Stimulated activated CD8-positive, alpha-beta memory T cell treated with anti-CD3 and anti-CD28 coated beads, Interleukin-12 subunit alpha, Interleukin-12 subunit beta, amount 100 ng/mL, for 4 hours (primary cell): ENCODE measurements at regions not wholly inside any gene's neighbourhood (a gene's known extent, or its start where the extent isn't known, plus 50 kb on each side); places are given as distances from the start of the nearest gene placed in this dataset.

Source experiments
- DNase-seq: peaks from one replicate; pipeline ENCODE4 v3.0.0-alpha.2; 2020; ENCODE audit warnings: low read depth

DNA sequence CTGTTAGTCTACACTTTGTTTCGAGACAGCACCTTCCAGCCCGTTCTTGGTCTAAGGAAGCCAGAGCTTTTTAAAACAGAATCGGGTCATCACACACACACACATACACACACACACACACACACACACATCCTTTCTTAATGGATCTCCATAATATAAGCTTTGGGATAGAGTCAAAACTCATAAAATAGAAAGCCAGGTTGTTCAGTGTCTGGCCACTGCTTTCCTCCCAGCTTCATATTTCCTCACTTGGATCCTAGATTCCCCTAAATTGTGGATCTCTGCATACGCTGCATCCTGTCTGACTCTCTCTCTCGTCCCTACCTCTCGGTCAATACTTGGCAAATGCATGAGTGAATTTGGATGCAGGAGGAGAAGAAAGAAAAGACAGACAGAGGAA is 120.5 kb upstream of the SLC14A2 start:
- no peak for DNase-seq

DNA sequence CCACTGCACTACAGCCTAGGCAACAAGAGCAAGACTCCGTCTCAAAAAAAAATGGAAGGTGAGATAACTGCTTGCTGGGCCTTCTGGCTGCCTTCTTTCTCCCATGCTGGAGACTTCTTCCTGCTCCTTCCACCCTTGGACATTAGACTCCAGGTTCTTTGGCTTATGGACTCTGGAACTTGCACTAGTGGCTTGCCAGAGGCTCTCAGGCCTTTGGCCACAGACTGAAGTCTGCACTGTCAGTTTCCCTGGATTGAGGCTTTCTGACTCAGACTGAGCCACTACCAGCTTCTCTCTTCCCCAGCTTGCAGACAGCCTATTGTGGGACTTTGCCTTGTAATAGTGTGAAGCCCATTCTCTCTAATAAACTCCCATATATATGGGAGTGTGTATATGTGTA is 118.5 kb upstream of the SLC14A2 start:
- DNase-seq = no peak

GRCh38 chr18:45497595-45498286 is 117.5 kb upstream of the SLC14A2 start:
- no peak for DNase-seq

DNA sequence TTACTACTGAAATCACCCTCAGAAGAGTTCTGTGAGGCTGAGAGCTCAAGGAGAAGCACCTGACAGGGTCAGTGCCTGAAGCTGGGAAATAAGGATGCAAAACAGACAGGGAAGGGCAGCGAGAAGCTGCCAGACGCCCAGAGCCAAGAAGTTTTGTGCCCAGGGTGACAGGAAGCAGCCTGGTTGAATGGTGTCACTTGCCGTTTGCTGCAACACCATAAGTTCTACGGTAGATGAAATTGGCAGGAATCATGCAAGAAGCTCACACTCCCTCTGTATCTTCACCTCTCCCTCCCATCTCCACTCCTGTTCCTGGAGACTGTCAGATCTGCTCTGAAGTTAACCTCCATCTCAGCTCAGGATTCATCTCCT is 117.0 kb upstream of the SLC14A2 start:
- DNase-seq = no peak

DNA sequence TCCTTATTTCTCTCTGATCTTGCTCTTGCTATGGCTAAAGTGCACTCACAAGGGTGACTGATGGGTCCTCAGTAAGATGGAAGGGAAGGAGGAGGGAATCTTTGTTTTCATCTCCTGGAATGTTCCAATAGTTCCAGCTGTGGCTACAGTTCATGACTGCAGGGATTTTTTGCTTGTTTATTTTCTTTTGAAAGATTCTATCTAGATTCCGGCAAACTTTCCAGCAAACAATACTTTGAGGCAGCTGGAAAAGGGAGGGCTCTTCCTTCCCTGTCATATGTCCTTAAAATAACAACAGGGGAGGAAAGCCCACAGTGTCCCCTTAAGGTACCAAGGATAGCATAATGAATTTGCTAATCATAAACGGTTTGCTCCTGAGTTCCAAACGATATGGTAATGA is 111.3 kb upstream of the SLC14A2 start:
- no peak for DNase-seq

- no peak for DNase-seq
Measured at GRCh38 chr18:45505497-45506206, 109.6 kb upstream of the SLC14A2 start.

DNA sequence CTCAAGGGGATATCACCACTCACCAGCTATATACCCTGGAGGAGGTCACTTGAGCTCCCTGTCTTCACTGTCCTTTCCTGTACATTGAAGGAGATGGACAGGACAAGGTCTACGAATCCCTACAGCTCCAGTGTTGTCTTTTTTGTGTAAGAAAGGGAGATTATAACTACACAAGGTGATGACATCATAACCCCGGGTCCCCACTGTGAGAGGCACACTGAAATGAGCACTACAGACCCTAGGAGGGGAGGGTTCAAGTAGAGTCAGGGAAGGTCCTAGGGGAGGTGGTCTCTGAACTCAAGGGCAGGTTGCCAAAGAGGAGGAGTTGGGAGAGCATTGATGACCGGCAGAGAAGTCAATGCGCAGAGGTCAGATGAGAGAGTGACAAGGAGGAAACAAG is 108.3 kb upstream of the SLC14A2 start:
- no peak for DNase-seq

- no peak for DNase-seq
Measured at GRCh38 chr18:45509535-45509934, 105.7 kb upstream of the SLC14A2 start.

GRCh38 chr18:45510656-45511055 is 104.6 kb upstream of the SLC14A2 start:
- no peak for DNase-seq

DNA sequence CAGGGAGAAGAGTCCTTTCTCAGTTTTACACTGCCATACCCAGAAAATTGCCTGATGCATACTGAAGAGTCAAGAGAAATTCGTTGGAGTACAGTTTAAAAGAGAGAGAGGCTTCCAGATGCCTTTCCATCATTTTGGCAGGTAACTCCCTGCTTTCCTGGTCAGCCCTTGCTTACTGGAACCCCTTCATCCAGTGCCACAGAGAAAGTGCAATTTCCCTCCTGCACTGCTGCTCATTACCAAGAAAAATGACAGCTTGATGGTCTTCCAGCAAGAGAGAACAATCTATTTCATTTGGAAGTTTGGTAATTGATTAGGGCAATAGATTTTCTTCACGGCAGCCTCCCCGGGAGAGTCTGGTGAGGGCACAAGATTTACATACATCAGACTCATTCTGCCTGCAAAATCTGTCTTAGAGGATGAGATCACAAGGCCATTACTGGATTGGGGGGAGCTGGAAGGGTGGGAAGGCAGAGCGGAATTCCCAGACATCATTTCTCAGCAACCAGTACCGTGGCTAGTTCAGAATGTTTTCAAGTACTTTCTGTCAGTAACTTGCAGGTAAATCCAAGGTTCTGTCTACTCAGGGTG is 102.8 kb upstream of the SLC14A2 start:
- no peak for DNase-seq

GRCh38 chr18:45517181-45517741 is 98.0 kb upstream of the SLC14A2 start:
- DNase-seq = no peak

- DNase-seq = no peak
Measured at GRCh38 chr18:45518311-45519155, 96.7 kb upstream of the SLC14A2 start.

DNA sequence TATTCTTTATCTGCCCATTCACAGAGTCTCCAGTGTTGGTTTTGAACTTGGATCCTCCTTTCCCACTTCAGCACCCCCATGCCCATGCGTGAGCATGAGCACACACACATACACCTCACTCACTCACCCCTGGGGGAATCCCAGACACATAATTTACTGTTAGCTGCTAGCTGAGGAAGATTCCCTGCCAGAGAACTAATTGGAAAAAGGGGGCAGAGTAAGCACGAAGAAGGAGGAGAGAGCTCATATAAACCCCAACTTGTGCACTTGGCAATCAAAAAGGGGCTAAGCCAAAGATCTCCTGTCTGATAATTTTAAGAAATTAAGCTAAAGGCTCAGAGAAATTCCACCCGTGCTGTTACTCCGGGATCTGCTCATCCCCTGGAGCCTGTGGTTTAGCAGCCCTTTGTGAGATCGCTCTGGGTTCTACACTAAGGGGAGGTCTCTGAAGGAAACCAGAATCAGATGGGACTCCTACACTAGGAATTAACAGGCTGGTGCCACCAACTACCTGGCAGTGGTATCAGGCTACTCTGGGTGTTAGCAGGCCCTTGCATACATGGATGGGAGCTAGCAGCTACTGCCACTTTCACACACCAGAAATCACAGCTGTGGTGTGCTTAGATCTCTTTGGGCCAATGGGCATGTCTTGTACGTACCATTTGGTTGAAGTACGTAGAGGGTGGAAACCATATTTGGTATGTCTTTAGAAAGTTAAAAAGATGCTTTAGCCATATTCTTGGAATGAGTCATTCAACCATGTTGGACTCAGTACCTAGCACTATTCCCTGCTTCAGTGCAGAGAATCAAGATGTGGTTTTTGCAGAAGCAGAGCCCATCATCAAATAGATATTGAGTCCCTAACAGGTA is 95.6 kb upstream of the SLC14A2 start:
- no peak for DNase-seq

DNA sequence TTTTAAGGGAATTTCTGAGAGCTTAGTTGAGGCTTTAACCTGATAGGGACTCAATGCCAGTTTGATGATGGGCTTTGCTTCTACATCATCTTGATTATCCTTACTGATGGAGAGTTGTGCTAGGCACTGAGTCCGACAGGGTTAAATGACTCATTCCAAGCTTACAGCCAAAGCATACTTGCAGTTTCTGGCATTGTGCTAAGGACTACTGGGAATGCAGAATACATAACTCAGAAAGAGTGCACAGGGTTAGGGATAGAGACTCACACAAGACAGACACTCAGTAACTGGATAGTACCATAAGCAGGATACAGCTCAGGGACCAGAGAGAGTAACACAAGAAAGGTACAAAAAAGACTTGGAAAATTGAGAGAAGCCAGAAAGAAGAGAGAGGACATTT is 94.1 kb upstream of the SLC14A2 start:
- DNase-seq = no peak

- DNase-seq = no peak
Measured at GRCh38 chr18:45521777-45522176, 93.5 kb upstream of the SLC14A2 start.

- no peak for DNase-seq
Measured at GRCh38 chr18:45522371-45522770, 92.9 kb upstream of the SLC14A2 start.

DNA sequence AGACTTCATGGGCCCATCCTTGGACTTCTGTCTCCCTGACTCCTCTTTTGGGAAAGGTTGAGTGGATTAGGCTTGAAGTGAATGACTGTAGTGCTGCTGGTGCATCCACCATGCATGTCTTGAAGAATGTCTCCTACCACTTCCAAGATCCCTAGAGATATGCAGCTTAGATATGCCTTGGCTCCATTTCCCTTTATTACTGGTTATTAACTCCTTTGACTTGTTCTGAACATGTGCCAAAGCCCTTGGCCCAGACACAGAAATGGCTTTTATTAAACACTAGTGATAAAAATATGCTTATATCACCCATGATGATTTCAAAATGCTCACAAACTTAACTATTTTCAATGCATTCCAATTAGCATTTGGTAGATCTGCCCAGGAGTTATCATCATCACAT is 90.0 kb upstream of the SLC14A2 start:
- DNase-seq = no peak

- no peak for DNase-seq
Measured at GRCh38 chr18:45526114-45526841, 89.0 kb upstream of the SLC14A2 start.

DNA sequence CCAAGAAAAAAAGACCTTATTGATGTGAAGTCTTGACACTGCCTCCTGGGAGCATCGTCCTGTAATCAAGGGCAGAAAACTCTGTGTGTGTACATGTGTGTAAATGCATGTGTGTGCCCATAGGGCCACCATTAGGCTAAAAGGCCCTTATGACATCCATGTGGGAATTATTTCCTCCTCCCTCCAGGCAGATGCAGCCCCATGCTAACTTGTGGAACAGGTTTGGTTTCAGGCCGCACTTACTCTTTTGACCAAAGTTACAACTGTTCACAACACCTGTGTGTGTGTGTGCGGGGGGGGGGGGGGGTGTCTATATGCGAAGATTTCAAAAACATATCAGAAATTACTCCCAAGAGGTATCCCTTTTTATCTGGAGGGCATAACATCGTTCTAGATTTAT is 87.4 kb upstream of the SLC14A2 start:
- no peak for DNase-seq

DNA sequence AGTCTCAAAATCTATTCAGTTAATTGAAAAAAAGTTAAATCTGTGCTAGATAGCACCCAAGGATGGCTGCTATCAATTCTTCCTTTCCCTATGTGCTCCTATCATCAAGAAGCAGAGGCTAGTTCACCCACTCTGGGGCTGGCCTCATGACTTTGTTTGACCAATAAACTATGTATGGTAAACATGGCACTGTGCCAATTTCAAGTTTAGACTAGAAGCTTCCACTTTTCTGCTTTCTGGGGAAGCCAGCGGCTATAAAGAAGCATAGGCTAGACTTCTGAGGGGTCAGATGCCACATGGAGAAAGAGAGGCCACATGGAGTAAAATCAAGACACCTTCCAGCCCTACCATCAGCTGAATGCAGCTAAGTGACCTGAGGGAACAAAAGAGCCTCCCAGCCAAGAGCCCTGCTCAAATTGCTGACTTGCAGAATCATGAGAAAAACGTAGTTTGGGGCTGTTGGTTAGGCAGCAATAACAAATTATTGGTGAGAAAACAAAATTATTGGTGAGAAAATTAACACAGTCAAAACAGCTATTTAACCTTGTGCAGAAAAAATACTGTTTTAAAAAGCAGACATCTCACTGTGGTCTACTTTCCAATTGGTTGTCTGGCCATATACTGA is 86.5 kb upstream of the SLC14A2 start:
- DNase-seq = no peak
